ENCODE measurements at regions not wholly inside any gene's neighbourhood (a gene's known extent, or its start where the extent isn't known, plus 50 kb on each side); places are given as distances from the start of the nearest gene placed in this dataset.

GRCh38 chr2:181242262-181242661 is 214.9 kb upstream of the ITGA4 start:
- no peak for TF ChIP-seq CTCF (IDR thresholded peaks at IDR 0.05)

DNA sequence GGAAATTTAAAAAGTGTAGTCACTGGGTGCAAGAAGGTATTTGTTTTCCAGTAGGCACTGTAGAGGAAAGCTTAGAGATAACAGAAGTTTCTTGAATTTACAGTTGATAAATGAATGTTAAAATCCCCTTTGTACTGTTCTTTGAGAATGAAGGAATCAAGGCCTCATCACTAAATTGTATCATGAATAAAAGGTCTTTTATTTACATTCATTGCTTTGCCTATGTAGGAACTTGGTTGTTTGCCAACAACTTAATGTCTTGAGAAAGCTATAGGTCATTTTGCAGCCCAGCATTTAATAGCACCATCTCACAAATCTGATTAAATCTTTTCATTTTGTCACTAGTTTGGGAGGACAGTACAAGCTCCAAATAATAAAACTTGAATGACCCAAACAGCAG is 213.9 kb upstream of the ITGA4 start:
- TF ChIP-seq CTCF (IDR thresholded peaks at IDR 0.05), result no peak

- no peak for TF ChIP-seq CTCF (IDR thresholded peaks at IDR 0.05)
These were observed 206.5 kb upstream of the ITGA4 start for GRCh38 chr2:181250691-181251090.

DNA sequence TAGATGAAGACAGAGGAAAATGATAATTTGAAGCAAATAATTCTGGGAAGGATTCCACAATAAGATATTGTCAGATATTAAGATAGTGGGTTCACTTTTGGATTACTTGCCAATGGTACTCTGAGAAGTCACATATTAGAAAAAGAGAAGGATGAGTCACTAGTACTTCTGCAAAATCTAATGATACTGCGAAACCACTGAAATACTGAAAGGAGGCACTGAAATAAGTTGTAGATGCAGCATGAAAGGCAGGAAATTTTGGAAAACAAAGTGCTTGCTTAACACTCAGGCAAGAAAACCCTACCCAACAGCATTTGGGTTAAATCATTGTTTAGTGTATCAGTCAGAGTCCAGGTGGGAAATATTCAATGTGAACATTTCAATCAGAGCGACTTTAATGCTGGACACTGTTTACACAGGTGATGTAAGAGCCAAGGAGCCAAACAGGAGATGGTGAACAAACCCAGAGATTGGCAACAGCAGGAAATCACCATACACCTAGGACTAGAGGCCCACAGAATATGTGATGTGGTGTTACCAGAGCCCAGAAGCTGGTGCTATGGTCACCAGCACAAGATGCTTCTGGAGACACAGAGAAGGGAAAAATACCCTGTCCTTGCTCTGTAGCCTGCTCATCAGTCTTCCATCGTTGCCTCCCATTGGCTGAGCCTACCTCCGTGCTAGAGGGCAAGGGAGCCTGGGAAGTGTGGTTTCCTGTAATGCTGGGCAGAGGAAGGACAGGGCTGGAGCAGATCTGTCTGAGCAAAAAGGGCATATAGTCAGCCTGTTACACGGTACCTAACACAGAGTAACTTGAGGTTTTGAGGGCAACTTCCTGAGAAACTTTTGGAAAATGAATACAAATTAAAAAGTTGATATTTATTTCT is 204.7 kb upstream of the ITGA4 start:
- no peak for TF ChIP-seq CTCF (IDR thresholded peaks at IDR 0.05)

- no peak for TF ChIP-seq CTCF (IDR thresholded peaks at IDR 0.05)
These were observed 203.7 kb upstream of the ITGA4 start for GRCh38 chr2:181253438-181253837.

GRCh38 chr2:181255651-181256050 is 201.5 kb upstream of the ITGA4 start:
- no peak for TF ChIP-seq CTCF (IDR thresholded peaks at IDR 0.05)

DNA sequence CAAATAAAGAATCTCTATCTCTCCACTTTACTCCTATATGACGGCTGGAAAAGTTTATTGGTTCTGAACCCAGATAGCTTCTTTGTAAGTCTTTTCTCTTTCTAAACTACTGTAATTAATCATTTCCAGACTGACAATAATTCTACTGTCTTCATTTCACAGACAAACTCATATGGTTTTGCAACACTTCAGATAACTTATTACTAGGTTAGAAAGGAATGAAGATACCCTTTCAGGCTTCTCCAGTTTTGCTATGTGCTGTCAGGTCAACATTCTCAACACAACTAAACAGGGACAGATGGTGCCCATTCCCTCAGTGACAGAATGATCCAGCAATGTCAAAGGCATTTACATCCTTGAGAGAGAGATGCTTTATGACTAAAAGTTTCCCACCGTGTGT is 198.5 kb upstream of the ITGA4 start:
- TF ChIP-seq CTCF (IDR thresholded peaks at IDR 0.05), result no peak

All from LNCAP (cell line).